Activated CD4-positive, CD25-positive, alpha-beta regulatory T cell treated with anti-CD3 and anti-CD28 coated beads, Interleukin-2, amount 50 U/mL, for 72 hours (primary cell): ENCODE measurements at regions not wholly inside any gene's neighbourhood (a gene's known extent, or its start where the extent isn't known, plus 50 kb on each side); places are given as distances from the start of the nearest gene placed in this dataset.

ENCODE experiments used
- DNase-seq: peaks from one replicate; pipeline ENCODE4 v3.0.0; 2021

- no peak for DNase-seq
Measured at GRCh38 chr10:44828508-44829142, 82.5 kb upstream of the TMEM72 start.

GRCh38 chr10:44829426-44829825 is 81.7 kb upstream of the TMEM72 start:
- DNase-seq, result no peak

DNA sequence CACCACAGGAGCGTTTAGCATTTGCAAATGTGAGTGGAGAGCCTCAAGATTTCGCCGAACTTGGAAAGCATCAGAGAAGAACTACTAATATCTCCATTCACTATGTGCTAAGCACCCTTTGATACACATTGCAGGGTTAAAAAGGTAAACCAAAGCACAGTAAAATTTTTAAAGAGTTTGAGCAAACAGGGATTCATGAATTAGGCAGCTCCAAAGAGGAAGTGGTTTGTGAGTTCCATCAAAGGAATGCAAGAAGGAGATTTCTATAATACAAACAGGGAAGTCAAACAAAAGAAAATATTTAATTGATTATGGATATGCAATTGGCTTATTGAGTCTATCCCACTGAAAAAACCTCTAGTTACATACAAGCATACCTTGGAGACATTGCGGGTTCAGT is 81.1 kb upstream of the TMEM72 start:
- DNase-seq, result no peak

DNA sequence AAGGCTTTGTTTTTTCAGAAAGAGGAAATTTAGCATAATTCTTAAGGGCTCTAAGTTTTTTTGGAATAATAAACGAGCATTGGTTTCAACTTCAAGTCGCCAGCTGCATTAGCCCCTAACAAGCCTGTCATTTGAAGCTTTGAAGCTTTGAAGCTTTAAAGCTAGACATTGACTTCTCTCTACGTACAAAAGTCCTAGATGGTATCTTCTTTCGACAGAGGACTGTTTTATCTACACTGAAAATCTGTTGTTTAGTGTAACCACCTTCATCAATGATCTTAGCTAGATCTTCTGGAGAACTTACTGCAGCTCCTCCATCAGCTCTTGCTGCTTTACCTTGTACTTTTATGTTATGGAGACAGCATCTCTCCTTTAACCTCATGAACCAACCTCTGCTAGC is 79.6 kb upstream of the TMEM72 start:
- DNase-seq, result no peak

- no peak for DNase-seq
Measured at GRCh38 chr10:44832595-44833390, 78.3 kb upstream of the TMEM72 start.

DNA sequence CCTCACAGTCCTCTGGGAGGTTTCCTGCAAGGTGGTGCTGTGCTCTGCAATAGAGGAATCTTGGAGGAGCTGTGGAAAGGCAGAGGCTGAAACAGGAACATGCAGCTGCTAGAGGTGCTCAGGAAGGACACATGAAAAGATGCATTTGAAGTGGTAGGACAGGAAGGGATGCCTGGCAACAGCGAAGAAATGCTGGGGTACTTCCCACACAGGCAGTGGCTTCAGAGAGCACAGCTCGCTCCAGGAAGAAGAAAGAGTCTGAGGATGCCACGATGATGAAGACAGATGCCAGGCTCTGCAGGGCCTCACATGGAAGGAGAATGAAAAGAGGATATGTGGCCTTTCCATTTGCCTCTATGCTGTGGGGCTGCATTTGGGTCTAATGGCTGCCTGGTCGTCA is 77.0 kb upstream of the TMEM72 start:
- DNase-seq, result no peak

- no peak for DNase-seq
Measured at GRCh38 chr10:44835300-44835699, 75.8 kb upstream of the TMEM72 start.

DNA sequence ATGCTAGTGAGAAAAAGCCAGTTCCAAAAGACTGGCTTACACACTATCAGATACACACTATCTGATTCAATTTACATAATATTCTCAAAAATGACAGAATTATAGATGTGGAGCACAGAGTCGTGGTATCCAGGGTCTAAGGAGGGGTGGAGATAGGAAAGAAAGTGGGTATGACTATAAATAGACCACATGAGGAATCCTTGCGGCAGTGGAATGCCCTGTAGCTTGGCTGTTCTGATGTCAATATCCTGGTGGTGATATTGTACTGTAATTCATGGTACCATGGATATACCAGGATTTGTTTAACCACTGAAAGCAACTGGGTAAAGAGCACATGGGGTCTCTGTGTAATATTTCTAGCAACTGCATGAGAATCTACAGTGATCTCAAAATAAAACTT is 67.7 kb upstream of the TMEM72 start:
- no peak for DNase-seq

- DNase-seq, result no peak
Measured at GRCh38 chr10:44845361-44846175, 65.6 kb upstream of the TMEM72 start.

- DNase-seq, result no peak
Measured at GRCh38 chr10:44847110-44847509, 64.0 kb upstream of the TMEM72 start.

DNA sequence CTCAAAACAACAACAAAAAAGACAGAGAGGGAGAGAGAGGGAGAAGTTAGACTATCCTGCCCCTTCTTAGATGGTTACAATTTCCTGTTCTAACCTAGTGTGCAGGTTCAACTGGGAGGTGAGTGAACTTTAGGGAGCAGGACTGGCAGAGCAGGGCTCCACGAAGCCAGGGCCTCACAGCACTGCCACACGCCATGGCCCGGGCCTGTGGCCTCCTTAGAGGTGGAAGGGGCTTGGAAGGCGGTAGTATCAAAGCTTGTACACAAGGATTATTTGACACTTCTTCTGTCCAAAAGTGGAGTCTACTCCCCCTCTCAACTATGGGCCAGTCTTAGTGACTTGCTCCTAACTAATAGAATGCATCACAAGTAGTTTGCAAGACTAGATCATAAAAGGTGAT is 62.9 kb upstream of the TMEM72 start:
- no peak for DNase-seq

- no peak for DNase-seq
Measured at GRCh38 chr10:44849936-44850335, 61.2 kb upstream of the TMEM72 start.

GRCh38 chr10:44850356-44850934 is 60.7 kb upstream of the TMEM72 start:
- no peak for DNase-seq

GRCh38 chr10:44851413-44851812 is 59.7 kb upstream of the TMEM72 start:
- DNase-seq, result no peak

GRCh38 chr10:44851881-44852280 is 59.3 kb upstream of the TMEM72 start:
- no peak for DNase-seq

DNA sequence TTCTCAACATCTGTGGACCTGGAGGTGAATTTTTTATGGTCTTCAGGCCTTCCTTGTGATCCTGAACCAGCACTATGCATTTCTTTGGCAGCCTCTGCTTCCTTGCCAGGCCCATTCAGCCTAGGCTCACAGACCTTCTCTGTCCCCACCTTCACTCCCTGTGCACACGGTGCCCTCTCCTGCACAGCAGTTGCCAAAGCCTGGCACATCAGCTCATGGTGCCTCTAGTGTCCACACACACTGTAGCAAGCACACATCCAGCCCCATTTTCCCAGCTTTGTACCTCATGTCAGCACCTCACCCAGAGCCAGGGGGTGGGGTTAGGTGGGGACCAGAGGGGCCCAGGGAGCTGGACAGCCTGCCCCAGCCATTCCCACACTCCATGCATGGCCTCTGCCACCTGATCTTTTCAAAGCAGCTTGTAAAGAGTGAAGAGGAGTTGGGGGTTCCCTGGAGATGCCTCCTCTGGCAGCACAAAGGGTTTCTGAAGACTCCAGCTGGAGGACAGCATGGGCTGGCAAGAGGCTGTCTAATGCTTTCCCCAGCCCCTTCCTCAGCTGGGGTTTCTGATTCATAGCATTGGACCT is 57.9 kb upstream of the TMEM72 start:
- DNase-seq, result no peak

DNA sequence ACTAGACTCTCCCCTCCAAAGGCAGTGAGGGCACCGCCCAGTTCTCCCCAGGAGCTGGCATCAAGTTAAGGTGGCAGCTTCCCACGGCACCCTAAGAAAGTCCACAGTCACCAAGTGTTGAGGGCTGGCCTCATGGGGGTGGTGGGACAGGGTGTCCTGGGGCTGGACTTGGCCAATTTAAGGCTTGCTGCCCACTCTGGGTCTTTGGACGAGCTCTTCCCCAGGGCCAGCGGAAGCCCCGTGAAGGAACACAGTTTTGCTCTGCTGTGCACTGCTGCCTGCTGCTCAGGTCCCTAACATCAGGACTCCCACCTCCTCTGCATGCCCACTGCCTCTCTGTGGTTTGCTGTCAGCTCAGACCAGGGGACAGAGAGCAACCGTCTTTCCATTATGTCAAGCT is 57.3 kb upstream of the TMEM72 start:
- no peak for DNase-seq

GRCh38 chr10:44854693-44855350 is 56.3 kb upstream of the TMEM72 start:
- DNase-seq, result no peak

DNA sequence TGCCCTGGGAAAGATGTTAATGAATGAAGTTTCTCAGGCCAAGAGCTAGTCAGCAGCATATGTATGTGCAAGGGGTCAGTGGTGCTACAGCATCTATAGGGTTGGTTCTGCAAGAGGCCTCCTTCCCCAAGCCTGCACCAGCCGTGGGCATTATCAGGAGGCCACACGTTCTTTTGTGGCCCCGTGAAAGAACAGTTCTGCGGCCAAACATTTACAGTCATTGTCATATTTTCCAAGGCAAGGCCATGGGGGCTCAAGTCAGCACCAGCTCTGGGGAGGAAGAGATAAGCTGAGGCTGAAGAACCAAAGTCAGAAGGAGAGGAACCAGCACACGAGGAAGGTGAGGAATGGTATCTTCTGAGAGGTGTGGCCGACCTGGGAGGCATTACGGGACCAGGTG is 54.4 kb upstream of the TMEM72 start:
- no peak for DNase-seq

GRCh38 chr10:44857363-44858016 is 53.6 kb upstream of the TMEM72 start:
- DNase-seq, result peak; percentile 76

GRCh38 chr10:44858017-44858371 is 53.1 kb upstream of the TMEM72 start:
- no peak for DNase-seq

DNA sequence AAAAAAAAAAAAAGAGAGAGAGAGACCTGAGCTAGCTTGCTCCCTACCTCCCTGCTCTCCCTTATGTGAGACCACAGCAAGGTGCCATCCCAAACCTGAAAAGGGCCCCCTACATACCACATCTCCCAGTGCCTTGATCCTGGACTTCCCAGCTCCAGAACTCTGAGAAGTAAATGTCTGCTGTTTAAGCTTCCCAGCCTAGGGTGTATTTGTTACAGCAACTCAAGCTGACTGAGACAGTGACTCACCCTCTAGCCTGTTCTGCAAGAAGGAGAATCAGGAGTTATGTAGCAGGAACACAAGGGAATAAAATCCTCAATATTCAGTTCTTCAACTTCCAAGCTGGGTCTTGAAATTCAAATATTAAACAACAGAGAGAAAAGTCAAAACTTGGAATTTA is 52.1 kb upstream of the TMEM72 start:
- DNase-seq, result no peak
